DND-41 (cell line): ENCODE measurements at regions not wholly inside any gene's neighbourhood (a gene's known extent, or its start where the extent isn't known, plus 50 kb on each side); places are given as distances from the start of the nearest gene placed in this dataset.

Experiments
- ATAC-seq: fragments of 200-7000 bp; cut with Tn5 transposase; 3 replicates; pipeline ENCODE4 v1.9.1; 2021; ENCODE audit warnings: low read depth; ENCODE audit not compliant: insufficient read depth
- DNase-seq: peaks from one replicate; pipeline ENCODE4 v3.0.0-alpha.2; 2020
- H2AFZ ChIP-seq: 2 replicates; pipeline ENCODE4 v1.6.0; 2012; ENCODE audit warnings: low read depth, low read length
- H3K27ac ChIP-seq: 2 replicates; pipeline ENCODE4 v1.5.1; 2012; ENCODE audit warnings: low read length, inconsistent platforms
- H3K27me3 ChIP-seq: fragments of 200-600 bp; sonication (generic); 2 replicates; pipeline ENCODE4 v1.6.0; 2012; ENCODE audit warnings: low read length, mild to moderate bottlenecking, inconsistent platforms; ENCODE audit not compliant: insufficient read depth, poor library complexity
- H3K36me3 ChIP-seq: 2 replicates; pipeline ENCODE4 v1.5.1; 2012; ENCODE audit warnings: low read length, inconsistent platforms; ENCODE audit not compliant: insufficient read depth
- H3K4me1 ChIP-seq: 2 replicates; pipeline ENCODE4 v1.5.1; 2012; ENCODE audit warnings: mild to moderate bottlenecking, low read length; ENCODE audit not compliant: insufficient read depth
- H3K4me2 ChIP-seq: 2 replicates; pipeline ENCODE4 v1.6.0; 2012; ENCODE audit warnings: mild to moderate bottlenecking, moderate library complexity, low read length, inconsistent platforms; ENCODE audit not compliant: insufficient read depth
- H3K4me3 ChIP-seq, 2 experiments: fragments of 200-600 bp in 1 of 2; shearing (Covaris generic) in 1 of 2; 2 replicates each; pipeline ENCODE4 v1.5.1; 2012 to 2016; ENCODE audit warnings: inconsistent platforms in 2 of 2, low read length in 2 of 2, mild to moderate bottlenecking in 2 of 2, low read depth in 1 of 2, moderate library complexity in 1 of 2
- H3K79me2 ChIP-seq: 2 replicates; pipeline ENCODE4 v1.6.0; 2012; ENCODE audit warnings: low read length, inconsistent platforms; ENCODE audit not compliant: insufficient read depth
- H3K9ac ChIP-seq: 2 replicates; pipeline ENCODE4 v1.6.0; 2012; ENCODE audit warnings: low read depth, mild to moderate bottlenecking, inconsistent platforms, low read length, moderate library complexity
- H3K9me3 ChIP-seq: 2 replicates; pipeline ENCODE4 v1.5.1; 2012; ENCODE audit warnings: low read length, moderate library complexity, mild to moderate bottlenecking, inconsistent platforms; ENCODE audit not compliant: insufficient read depth, severe bottlenecking
- H4K20me1 ChIP-seq: 2 replicates; pipeline ENCODE4 v1.6.0; 2012; ENCODE audit warnings: low read length; ENCODE audit not compliant: insufficient read depth
- EZH2 ChIP-seq: IDR thresholded peaks from 3 replicates; pipeline ENCODE4 v1.6.1; 2012; ENCODE audit warnings: borderline replicate concordance, low read depth, mild to moderate bottlenecking, moderate library complexity, low read length, inconsistent platforms; ENCODE audit not compliant: severe bottlenecking
- TF ChIP-seq, protein P1 (sequence below): IDR thresholded peaks from 2 replicates; pipeline ENCODE4 v1.5.1; 2012; ENCODE audit warnings: borderline replicate concordance, low read length, moderate library complexity, mild to moderate bottlenecking; ENCODE audit not compliant: poor library complexity, severe bottlenecking; ENCODE audit errors: extremely low read depth

DNA sequence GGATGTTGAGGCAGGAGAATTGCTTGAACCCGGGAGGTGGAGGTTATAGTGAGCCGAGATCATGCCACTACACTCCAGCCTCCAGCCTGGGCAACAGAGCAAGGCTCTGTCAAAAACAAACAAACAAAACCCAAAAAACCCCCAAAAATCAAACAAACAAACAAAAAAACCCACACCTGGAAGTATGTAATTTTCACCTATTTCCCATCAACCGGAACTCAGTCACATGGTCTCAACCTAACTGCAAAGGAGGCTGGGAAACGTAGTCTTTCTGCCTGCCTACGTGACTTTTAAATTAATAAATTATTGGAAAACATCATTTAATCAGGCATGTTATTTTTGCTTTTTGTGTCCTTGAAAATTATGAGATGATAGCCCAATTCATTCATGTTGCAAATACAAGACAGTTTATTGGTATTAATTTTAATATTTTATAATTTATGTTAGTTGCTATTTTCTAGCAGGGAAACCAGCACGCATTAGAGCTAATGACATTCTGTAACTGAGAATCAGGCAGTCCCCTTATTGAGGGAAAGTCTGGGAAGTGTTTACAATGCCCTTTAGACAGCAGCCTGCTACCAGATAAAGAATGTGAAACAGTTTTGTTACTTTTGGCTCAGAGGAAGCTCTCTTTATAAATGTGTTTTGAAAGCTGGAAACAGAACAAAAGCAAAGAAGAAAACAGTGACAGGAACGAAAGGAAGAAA, 110.3 kb downstream of the NXNL2 start:
- no peak for DNase-seq
- H3K9ac ChIP-seq = no peak overlapping the region
- no peaks in the 10 kb centered on the region for H3K36me3 ChIP-seq
- H3K9me3 ChIP-seq = no peaks in the 10 kb centered on the region
- H3K4me2 ChIP-seq = no peak overlapping the region
- H3K79me2 ChIP-seq = no peaks in the 10 kb centered on the region
- no peak overlapping the region for H3K27ac ChIP-seq
- H4K20me1 ChIP-seq = no peaks in the 10 kb centered on the region
- no peak overlapping the region for H2AFZ ChIP-seq
- H3K27me3 ChIP-seq = no peaks in the 10 kb centered on the region
- ATAC-seq = no peak
- H3K4me3 ChIP-seq = no peak overlapping the region
- no peaks in the 10 kb centered on the region for H3K4me1 ChIP-seq
- TF ChIP-seq, protein P1, sequence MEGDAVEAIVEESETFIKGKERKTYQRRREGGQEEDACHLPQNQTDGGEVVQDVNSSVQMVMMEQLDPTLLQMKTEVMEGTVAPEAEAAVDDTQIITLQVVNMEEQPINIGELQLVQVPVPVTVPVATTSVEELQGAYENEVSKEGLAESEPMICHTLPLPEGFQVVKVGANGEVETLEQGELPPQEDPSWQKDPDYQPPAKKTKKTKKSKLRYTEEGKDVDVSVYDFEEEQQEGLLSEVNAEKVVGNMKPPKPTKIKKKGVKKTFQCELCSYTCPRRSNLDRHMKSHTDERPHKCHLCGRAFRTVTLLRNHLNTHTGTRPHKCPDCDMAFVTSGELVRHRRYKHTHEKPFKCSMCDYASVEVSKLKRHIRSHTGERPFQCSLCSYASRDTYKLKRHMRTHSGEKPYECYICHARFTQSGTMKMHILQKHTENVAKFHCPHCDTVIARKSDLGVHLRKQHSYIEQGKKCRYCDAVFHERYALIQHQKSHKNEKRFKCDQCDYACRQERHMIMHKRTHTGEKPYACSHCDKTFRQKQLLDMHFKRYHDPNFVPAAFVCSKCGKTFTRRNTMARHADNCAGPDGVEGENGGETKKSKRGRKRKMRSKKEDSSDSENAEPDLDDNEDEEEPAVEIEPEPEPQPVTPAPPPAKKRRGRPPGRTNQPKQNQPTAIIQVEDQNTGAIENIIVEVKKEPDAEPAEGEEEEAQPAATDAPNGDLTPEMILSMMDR = no peak
- TF ChIP-seq EZH2 = no peak

DNA sequence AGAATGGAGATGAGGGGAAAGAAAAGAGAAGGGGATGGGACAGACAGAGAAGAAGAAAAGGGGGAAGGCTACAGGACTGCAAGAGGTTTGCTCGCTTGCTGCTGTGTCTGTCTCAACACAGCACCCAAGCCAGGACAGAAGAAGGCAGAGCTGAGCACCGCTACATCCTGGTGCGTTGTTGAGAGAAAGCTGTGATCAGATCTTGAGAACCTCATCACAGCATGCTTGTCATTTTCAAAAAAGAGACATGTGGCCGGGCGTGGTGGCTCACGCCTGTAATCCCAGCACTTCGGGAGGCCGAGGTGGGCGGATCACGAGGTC, 110.9 kb downstream of the NXNL2 start:
- TF ChIP-seq, protein P1 = no peak
- no peak for TF ChIP-seq EZH2
- no peak overlapping the region for H3K4me2 ChIP-seq
- H3K27ac ChIP-seq = no peak overlapping the region

GRCh38 chr9:88646539-88647300, 111.7 kb downstream of the NXNL2 start:
- Histone ChIP-seq H4K20me1 (no peaks in the 10 kb centered on the region), H3K4me2 (no peak overlapping the region), H3K4me3 (no peak overlapping the region), H3K9me3 (no peaks in the 10 kb centered on the region), H3K9ac (no peak overlapping the region), H3K36me3 (no peaks in the 10 kb centered on the region), H2AFZ (no peak overlapping the region), H3K27ac (no peak overlapping the region), H3K27me3 (no peaks in the 10 kb centered on the region), H3K4me1 (no peaks in the 10 kb centered on the region), H3K79me2 (no peaks in the 10 kb centered on the region)
- ATAC-seq (no peak), DNase-seq (no peak)
- TF ChIP-seq, protein P1 = no peak
- TF ChIP-seq EZH2 = no peak

More for the DNA sequence above, 110.9 kb downstream of the NXNL2 start:
- no peak overlapping the region for H3K4me3 ChIP-seq
- no peaks in the 10 kb centered on the region for H4K20me1 ChIP-seq
- H2AFZ ChIP-seq = no peak overlapping the region
- H3K36me3 ChIP-seq = no peaks in the 10 kb centered on the region
- DNase-seq (no peak), ATAC-seq (no peak)
- H3K9ac ChIP-seq = no peak overlapping the region
- no peaks in the 10 kb centered on the region for H3K9me3 ChIP-seq
- H3K4me1 ChIP-seq = no peaks in the 10 kb centered on the region
- H3K79me2 ChIP-seq = no peaks in the 10 kb centered on the region
- H3K27me3 ChIP-seq = no peaks in the 10 kb centered on the region
